Suppressor macrophage (primary cell): ENCODE measurements at regions not wholly inside any gene's neighbourhood (a gene's known extent, or its start where the extent isn't known, plus 50 kb on each side); places are given as distances from the start of the nearest gene placed in this dataset.
"Not testable (repeated sequence)": the region's sequence is repeated elsewhere in the genome, so short reads cannot be mapped to it uniquely, and the experiment has no call there.

Experiments
- DNase-seq, 4 experiments: peaks; one replicate each; pipeline ENCODE4 v3.0.0-alpha.2; 2020 to 2022

DNA sequence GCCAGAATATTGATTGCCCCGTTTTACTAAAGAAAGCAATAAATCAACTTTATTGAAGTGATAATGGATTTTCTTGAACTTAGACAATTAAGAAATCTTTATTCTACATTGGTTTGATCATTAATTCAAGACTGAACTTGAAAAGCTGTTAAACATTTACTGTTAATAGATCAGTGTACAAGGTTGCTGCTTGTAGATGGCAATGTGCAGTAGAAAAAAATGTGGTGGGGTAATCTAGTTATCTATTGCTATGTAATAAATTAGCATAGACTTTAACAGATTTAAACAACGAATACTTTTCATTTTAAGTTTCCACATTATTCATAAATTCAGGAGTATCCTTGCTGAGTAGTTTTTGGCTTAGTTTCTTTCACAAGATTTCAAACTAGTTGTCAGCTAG lies 612.5 kb downstream of the ACTRT1 start:
- no peak for DNase-seq

- no peak for DNase-seq
Measured at GRCh38 chrX:127405946-127406345, 586.4 kb downstream of the PRR32 start.

GRCh38 chrX:127404161-127404560 lies 584.6 kb downstream of the PRR32 start:
- DNase-seq = no peak

DNA sequence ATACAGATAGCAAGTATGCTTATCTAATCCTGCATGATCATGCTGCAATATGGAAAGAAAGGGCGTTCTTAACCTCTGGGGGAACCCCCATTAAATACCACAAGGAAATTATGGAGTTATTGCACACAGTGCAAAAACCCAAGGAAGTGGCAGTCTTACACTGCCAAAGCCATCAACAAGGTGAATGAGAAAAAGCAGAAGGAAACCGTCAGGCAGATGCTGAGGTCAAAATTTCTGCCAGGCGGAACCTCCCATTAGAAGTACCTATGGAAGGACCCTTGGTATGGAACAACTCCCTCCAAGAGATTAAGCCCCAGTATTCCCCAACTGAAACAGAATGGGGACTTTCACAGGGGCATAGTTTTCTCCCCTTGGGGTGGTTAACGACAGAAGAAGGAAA lies 580.7 kb downstream of the PRR32 start:
- DNase-seq = not testable (repeated sequence)

DNA sequence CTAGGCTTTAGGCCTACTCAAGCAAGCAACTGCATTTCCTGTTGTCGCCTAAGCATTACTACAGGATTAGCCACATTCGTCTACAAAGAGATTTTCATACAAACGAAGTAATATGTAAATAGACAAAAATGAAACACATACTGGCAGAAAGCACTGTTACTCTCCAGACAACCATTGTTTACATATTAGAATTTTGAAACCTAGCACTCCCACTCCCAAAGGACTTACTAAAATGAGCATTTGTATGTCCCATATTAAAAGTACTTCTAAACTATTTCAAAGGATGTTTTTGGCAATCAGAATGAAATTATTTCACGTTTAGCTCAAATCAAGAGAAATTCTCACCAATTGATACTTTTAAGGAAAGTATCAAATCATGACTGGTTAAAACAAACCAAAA lies 570.8 kb downstream of the PRR32 start:
- DNase-seq = no peak

DNA sequence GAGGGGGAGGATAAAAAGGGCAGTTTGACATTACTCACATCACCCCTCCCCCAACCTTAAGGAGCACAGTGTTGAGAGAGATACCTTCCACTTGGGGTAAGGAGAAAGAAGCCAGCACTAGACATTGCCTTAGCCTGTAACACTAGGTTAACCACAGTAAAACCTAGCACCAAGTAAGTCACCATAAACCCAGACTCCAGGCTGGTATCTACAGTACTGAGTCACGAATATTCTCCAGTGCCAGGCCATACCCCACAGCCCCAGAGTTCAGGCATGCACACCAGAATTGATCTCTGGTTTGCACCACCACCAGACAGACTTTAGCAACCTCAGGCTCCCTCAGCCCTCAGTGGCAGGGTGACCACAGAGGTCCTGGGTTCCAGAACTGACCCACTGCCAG lies 570.4 kb downstream of the PRR32 start:
- no peak for DNase-seq
